ENCODE measurements at regions not wholly inside any gene's neighbourhood (a gene's known extent, or its start where the extent isn't known, plus 50 kb on each side); places are given as distances from the start of the nearest gene placed in this dataset.

- H3K27me3 Mint-ChIP-seq (ENCODE audit: insufficient read depth), result no peaks in the 10 kb centered on the region
- no peak overlapping the region for H3K4me3 Mint-ChIP-seq
- H3K4me1 Mint-ChIP-seq (ENCODE audit: low read depth), result no peaks in the 10 kb centered on the region
- DNase-seq, result no peak
- no peaks in the 10 kb centered on the region for H3K36me3 Mint-ChIP-seq (ENCODE audit: low read depth)
- H3K9me3 Mint-ChIP-seq, result no peaks in the 10 kb centered on the region
- TF ChIP-seq, protein P1, sequence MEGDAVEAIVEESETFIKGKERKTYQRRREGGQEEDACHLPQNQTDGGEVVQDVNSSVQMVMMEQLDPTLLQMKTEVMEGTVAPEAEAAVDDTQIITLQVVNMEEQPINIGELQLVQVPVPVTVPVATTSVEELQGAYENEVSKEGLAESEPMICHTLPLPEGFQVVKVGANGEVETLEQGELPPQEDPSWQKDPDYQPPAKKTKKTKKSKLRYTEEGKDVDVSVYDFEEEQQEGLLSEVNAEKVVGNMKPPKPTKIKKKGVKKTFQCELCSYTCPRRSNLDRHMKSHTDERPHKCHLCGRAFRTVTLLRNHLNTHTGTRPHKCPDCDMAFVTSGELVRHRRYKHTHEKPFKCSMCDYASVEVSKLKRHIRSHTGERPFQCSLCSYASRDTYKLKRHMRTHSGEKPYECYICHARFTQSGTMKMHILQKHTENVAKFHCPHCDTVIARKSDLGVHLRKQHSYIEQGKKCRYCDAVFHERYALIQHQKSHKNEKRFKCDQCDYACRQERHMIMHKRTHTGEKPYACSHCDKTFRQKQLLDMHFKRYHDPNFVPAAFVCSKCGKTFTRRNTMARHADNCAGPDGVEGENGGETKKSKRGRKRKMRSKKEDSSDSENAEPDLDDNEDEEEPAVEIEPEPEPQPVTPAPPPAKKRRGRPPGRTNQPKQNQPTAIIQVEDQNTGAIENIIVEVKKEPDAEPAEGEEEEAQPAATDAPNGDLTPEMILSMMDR (IDR thresholded peaks at IDR 0.05), result no peak
- no peak overlapping the region for H3K27ac Mint-ChIP-seq
Measured at GRCh38 chrY:8092926-8093325, 1181.4 kb upstream of the AMELY start.

- no peaks in the 10 kb centered on the region for H3K36me3 Mint-ChIP-seq (ENCODE audit: low read depth)
- TF ChIP-seq, protein P1 (IDR thresholded peaks at IDR 0.05), result no peak
- no peak for DNase-seq
- H3K27me3 Mint-ChIP-seq (ENCODE audit: insufficient read depth), result no peaks in the 10 kb centered on the region
- H3K27ac Mint-ChIP-seq, result no peak overlapping the region
- peaks cover 8% of the 10 kb centered on the region for H3K9me3 Mint-ChIP-seq
- H3K4me1 Mint-ChIP-seq (ENCODE audit: low read depth), result no peaks in the 10 kb centered on the region
- H3K4me3 Mint-ChIP-seq, result no peak overlapping the region
Measured at GRCh38 chrY:8085925-8086324, 1174.4 kb upstream of the AMELY start.

DNA sequence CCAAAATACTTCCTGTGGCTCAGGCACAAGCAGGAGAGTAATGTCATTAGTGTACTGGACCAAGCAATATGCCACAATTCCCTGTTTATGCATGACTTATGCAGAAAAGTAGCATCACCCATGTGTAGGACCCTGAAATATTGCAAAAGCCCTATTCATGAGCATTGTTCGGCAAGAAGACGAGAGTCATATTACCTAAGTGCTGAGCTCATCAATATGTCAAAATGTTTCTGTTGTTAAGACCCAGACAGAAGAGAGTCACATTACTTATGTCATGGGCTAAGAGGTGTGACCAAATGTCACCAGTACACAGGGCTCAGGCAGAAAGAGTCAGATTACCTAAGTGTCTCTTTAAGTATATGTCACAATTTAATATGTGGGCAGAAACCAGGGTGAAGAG, 1172.6 kb upstream of the AMELY start:
- TF ChIP-seq, protein P1 (IDR thresholded peaks at IDR 0.05), result no peak
- Mint-ChIP-seq H3K4me3 (no peak overlapping the region), H3K27me3 (ENCODE audit: insufficient read depth) (no peaks in the 10 kb centered on the region), H3K27ac (no peak overlapping the region), H3K4me1 (ENCODE audit: low read depth) (no peaks in the 10 kb centered on the region), H3K9me3 (peaks cover 10% of the 10 kb centered on the region), H3K36me3 (ENCODE audit: low read depth) (no peaks in the 10 kb centered on the region)
- no peak for DNase-seq

- H3K27me3 Mint-ChIP-seq (ENCODE audit: insufficient read depth), result no peaks in the 10 kb centered on the region
- TF ChIP-seq, protein P1 (IDR thresholded peaks at IDR 0.05), result no peak
Measured at GRCh38 chrY:8081151-8081550, 1169.6 kb upstream of the AMELY start.

DNA sequence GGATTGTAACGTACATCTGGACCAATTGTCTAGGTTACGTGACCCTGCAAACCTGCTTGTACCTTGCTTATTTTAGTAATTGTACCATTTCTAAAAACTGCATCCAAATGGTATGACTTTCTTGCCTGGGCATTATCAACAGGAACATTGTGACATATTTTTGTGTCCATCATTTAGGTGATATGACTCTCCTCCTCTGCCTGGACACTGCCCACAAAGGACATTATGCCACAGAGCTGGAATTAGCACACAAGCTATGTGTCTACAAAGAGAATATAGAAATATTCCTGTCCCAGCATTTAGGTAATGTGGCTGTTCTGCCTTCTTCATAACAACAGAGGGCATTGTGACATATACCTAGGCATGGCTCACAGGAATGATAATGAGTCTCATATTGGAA, 1153.7 kb upstream of the AMELY start:
- no peaks in the 10 kb centered on the region for H3K4me1 Mint-ChIP-seq (ENCODE audit: low read depth)
- TF ChIP-seq, protein P1 (IDR thresholded peaks at IDR 0.05), result no peak
- H3K27me3 Mint-ChIP-seq (ENCODE audit: insufficient read depth), result no peaks in the 10 kb centered on the region; the same call in 1 of the 2 replicates
- no peaks in the 10 kb centered on the region for H3K36me3 Mint-ChIP-seq (ENCODE audit: low read depth)
- H3K9me3 Mint-ChIP-seq, result no peaks in the 10 kb centered on the region
- DNase-seq, result no peak
- no peak overlapping the region for H3K27ac Mint-ChIP-seq
- no peak overlapping the region for H3K4me3 Mint-ChIP-seq

More at GRCh38 chrY:8081151-8081550, 1169.6 kb upstream of the AMELY start:
- Mint-ChIP-seq H3K9me3 (peaks cover 7% of the 10 kb centered on the region), H3K36me3 (ENCODE audit: low read depth) (no peaks in the 10 kb centered on the region), H3K4me1 (ENCODE audit: low read depth) (no peaks in the 10 kb centered on the region), H3K4me3 (no peak overlapping the region), H3K27ac (no peak overlapping the region)
- DNase-seq, result no peak

GRCh38 chrY:8064500-8064899, 1152.9 kb upstream of the AMELY start:
- DNase-seq, result no peak
- H3K27ac Mint-ChIP-seq, result no peak overlapping the region
- peaks cover 6% of the 10 kb centered on the region; the same call in 1 of the 2 replicates for H3K9me3 Mint-ChIP-seq
- H3K27me3 Mint-ChIP-seq (ENCODE audit: insufficient read depth), result no peaks in the 10 kb centered on the region; the same call in 1 of the 2 replicates
- H3K4me1 Mint-ChIP-seq (ENCODE audit: low read depth), result no peaks in the 10 kb centered on the region
- no peaks in the 10 kb centered on the region for H3K36me3 Mint-ChIP-seq (ENCODE audit: low read depth)
- no peak overlapping the region for H3K4me3 Mint-ChIP-seq
- TF ChIP-seq, protein P1 (IDR thresholded peaks at IDR 0.05), result no peak

Measured in HFFc6 (cell line).